NCI-H82 treated with DMSO at 0.1 percent for 48 hours (cell line): ENCODE measurements at regions not wholly inside any gene's neighbourhood (a gene's known extent, or its start where the extent isn't known, plus 50 kb on each side); places are given as distances from the start of the nearest gene placed in this dataset.

Experiments used
- DNase-seq: peaks from one replicate; lab custom pipeline; 2025; ENCODE audit not compliant: unreplicated experiment; lab: John Stamatoyannopoulos, UW

DNA sequence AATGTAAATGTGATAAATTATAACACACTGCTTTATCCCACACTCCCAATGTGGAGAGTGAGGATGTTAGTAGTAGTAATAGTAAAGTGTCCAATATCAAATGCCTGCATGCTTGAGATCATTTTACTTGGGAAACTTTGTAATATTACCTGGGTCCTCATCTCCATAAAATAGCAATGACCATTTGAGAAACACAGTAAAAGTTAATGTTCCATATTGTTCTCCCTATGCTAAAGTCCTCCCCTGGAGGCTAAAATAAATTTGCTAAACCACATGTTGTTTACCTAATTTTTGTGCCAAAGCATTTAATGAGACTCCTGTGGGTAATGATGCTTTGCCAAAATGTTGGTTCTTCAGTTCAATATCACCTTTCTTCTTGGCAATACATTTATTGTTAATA, 291.2 kb downstream of the CDH10 start:
- DNase-seq = no peak

DNA sequence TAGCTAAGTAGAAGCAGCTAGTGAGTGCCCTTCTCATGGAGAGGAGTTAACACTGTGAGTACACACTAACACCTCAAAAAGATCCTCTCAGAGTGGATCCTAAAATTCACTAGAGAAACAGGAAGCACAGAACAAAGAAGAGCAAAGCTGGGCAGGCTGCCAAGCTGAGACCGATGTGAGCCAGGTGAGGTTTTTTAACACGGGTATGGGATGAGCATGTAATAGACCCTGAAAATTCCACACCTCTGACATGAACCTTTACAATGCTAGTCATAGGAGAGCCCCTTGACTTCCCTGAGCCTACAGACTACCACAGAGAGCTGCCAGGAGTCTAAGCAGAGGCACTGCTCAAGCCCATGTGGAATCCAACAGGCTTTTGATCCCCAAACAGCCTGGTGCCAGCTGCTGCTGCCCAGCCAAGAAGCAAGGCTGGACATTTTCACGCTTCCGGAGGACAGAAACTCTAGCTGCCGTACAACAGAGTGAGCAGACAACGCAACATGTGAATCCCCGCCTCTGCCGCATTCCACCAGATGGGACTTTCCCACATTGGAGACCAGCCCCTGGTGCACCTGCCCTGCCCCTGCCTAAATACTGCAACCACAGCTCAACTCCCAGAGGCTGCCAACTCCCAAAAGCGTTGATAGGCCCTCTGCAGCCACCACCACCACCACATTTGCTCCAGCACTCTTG, 280.8 kb downstream of the CDH10 start:
- DNase-seq = no peak

DNA sequence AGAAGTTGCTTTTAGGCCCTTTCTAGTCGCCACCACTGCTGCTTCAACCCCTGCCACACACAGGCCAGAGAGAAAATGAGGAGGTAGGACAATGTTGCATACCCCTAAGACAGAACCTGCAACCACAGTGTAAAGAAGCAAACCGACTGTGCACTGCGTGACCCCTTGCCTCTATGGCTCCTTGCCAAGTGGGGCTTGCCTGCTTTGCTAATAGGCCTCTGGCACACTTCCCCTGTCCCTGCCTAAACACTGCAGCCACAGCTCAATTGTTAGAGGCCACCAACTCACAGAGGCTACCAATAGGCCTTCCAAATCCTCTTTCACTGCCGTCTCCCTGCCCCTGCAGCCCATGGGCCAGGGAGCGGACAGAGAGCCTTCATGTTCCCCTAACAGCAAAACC, 280.1 kb downstream of the CDH10 start:
- no peak for DNase-seq

DNA sequence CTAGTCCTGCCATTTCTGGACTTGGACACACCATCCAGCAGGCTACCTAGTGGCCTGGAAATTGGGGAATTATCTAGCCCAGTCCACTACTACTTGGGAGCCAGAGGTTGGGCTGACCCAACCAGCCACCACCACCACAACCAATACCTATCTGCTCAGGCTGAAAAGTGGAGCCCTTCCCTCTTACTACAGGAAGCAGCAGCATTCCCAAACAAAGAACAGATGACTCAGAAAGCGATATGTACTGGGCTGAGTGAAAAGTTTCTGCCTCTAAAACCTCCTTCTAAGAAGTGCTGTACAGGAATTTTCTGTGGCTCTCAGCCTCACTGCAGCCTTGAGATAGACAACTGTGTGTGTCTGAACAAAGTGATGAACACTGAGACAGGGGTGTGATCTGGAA, 279.4 kb downstream of the CDH10 start:
- no peak for DNase-seq

DNA sequence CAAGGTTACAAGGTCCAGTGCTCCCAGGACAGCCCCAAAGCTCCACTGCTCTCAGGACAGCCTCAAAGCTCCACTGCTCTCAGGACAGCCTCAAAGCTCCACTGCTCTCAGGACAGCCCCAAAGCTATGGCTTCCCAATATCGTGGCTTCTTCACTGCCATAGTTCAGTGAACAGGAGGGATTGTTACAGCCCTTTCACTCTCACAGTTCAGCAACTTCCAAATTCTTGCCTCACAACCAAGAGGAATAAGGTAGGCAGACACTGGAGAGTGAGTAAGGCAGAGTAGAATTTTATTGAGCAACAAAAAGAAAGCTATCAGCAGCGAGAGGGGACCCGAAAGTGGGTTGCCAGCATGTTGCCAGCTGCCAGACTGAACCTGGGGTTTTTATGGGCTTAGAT, 277.6 kb downstream of the CDH10 start:
- DNase-seq = no peak

DNA sequence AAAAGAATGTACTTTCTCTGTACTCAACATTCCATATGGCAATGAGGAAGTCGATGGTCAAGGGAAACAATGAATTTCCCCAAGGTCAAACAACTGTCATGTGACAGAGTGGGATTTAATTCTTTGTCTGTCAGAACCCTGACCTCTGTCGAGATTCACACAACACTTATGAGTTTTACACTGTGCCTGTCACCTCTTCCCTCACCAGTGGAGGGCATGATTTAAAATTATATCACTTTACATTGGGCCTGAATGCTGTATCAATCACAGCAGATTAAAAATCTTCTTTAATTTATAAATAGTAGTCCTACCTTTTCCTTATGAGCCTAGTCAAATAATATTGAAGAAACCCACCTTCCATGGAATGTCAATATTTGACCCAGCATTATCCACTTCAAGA, 276.7 kb downstream of the CDH10 start:
- no peak for DNase-seq

DNA sequence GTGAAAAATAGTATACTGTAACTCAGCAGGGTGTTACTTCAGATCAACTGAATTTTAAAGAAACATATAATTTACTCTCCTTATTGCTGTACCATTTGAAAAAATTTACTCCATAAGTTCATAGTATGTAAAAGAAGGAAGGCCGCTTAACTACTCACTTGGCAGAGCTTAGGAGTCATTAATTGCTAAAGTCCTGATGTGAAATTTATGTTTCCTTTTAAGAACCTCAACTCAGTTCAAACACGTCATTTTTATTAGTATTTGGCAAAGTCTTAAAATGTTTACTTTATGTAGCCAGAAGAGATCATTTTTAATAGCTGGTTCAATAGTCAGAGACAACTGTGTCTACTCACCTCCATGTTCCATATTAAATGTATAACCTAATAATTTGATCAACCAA, 268.6 kb downstream of the CDH10 start:
- DNase-seq = no peak

DNA sequence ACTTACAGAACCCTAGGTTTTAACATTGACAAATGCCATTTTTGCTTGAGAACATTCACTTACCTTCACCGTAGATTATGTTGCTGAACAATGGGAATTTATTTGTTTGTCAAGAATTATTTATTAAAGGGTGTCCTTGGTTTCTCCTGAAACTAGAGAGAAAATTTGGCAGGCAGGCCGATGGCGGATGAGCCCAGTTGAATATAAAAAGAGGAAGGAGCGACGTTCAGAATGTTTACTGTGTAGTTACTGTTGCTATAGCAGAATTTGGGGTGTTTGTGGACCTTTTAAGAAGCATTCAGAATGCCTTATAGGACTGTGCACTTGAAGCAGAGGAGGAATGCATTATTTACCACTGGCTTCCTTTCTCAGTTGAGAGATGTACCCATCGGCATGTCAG, 268.2 kb downstream of the CDH10 start:
- no peak for DNase-seq

DNA sequence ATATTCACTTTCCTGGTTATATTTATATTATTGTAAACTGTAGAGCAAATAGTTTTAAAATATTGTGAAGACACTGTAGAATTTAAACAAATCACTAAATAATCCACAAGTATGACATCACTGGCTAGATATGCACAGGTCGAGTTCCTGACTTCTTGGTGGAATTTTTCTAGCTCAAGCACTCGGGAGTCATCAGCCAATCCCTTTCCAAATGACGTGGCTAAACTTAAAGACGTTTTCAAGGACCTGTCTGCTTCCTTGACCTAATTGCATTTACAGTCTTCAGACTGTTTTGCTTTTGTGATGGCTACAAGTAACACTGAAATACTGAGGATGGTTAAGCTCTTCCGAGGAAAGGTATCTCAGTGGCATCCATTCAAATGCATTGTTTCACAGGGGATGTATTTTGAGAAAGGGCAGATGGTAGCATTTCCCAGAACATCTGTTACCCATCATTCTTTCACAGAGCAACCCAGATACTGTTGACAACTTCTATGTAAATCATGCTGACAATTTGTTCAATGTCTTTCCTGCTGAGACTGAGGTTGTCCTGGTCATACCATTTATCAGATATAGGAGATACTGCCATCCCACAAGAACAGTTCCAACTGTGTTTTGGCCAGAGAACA, 262.8 kb downstream of the CDH10 start:
- peak; percentile 24 for DNase-seq

DNA sequence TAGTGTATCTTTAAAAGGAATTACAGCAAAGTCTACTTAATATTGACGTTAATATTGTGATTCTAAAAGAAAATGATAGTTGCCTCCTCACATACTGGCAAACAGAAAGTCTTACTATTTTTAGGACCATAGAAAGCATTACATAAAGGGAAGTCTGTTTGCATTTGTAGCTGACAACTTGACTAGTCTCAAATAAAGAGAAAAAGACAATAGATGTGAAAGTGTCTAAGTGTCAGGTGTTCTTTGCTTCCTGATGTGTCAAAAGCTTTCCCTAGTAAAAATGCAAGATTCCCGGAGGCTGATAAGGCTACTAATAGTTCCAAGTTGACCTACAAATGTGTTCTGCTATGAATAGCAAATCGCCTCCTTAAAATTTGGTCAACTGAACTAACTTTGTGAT, 259.7 kb downstream of the CDH10 start:
- DNase-seq = no peak

DNA sequence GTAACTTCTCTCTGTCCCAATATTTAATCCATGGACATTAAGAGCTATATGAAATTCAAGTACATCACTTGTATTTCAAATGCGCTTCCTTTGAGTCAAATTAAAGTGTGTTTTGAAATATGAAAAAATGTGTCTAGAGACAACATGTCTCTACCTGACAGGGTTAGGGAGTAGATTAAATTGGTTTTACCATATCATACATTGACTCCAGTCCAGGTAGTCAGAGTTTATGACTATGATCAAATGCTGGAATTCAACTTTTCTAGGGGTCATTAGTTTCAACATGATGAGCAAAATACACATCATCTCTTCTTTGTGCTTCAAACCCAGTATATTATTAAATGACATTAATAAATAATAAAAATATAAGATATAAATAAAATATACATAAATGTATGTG, 259.2 kb downstream of the CDH10 start:
- DNase-seq = no peak

DNA sequence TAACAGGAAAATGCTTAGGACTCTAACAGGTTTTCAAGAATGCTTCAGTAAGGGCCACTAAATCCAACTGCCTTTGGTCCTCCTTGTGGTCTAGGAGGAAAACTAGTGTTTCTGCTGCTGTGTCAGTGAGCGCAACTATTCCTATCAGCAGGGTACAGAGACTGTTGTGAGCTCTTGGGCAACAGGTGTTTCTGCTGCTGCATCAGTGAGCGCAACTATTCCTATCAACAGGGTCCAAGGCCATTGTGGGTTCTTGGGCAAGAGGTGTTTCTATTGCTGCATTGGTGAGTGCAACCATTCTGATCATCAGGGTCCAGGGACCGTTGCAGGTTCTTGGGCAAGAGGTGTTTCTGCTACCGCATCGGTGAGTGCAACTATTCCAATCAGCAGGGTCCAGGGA, 256.3 kb downstream of the CDH10 start:
- no peak for DNase-seq

DNA sequence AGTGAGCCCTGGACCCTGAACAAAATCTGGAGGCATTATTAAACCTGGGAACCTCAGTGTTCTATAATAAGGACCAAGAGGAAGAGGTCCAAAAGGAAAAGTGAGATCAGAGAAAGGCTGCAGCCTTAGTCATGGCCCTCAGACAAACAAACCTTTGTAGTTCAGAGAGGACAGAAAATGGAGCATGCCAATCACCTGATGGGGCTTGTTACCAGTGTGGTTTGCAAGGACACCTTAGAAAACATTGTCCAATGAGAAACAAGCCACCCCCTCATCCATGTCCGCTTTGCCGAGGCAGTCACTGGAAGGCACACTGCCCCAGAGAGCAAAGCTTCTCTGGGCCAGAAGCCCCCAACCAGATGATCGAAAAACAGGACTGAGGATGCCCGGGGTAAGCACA, 254.8 kb downstream of the CDH10 start:
- no peak for DNase-seq

DNA sequence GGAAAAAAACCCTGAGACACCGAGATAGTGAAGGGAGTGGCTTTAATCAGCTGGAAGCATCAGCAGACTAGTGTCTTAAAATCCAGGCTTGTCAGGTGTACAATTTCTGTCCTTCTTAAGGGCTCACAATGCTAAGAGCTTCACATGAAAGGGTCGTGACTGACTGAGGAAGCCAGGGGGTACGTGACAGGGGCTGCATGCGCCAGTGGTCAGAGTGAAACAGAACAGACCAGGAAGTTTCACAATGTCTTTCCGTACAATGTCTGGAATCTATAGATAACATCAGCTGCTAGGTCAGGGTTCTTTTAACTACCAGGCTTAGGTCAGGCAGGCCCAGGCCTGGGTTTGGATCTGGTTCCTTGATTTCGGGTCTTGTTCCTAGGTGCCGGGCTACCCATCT, 253.0 kb downstream of the CDH10 start:
- DNase-seq = no peak

DNA sequence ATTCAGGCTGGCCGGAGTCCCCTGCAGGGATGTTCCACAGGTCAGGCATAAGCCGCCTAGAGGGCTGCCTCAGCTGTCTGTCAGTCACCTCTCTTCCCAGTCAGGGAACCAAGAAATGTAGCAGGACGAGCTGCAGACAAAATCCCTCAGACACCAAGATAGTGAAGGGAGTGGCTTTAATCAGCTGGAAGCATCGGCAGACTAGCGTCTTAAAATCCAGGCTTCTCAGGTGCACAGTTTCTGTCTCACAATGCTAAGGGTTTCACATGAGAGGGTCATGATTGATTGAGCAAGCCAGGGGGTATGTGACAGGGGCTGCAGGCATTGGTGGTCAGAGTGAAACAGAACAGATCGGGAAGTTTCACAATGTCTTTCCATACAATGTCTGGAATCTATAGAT, 247.2 kb downstream of the CDH10 start:
- no peak for DNase-seq

DNA sequence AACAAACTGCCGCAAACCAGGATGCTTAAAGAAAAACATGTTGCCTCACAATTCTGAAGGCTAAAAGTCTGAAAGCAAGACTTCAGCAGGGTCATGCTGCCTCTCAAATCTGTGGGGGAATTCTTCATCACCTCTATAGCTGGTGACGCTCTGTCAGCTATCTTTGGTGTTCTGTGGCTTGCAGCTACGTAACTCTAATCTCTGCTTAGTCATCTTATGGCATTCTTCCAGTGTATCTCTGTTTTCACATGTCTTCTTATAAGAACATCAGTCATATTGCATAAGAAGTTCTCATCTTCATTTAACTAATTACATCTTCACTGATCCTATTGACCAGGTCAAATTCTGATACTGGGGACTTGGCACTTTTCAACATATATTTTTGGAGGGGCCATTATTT, 243.0 kb downstream of the CDH10 start:
- DNase-seq = no peak

DNA sequence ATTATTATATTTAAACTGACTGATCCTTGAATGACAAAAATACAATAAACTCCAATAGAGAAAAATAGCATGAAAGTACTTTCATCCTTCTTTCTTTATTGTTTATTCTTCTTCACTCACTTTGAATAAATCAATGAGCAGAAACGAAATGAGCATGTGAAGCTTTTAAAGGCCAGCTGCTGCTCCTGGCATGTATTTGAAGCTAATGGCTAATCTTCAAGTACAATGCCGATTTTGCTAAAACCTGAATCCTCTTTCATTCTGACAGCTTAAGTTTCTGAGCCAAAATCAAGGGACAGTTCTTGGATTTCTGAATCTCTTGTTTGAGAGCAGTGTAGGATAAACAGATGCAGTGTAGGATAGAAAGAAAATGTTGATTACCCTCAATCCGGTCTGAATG, 237.3 kb downstream of the CDH10 start:
- peak; percentile 66 for DNase-seq

DNA sequence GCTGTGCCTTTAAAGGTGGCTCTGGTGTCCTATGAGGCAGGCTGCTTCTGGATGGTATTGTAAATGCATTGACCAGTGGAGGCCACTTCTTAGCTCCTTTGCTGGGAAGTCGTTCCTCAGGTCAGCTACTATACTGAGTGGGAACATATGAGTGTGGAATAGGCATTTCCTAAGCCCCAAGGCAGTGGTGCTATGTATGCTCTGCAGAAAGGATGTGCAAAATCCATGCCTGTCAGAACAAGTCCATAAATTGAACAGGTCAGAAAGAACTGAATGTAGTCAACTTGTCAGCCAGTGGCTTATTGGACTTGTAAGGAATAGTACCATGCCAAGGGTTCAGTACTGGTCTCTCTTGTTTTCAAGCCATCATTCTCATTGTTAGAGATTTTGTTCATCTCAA, 216.4 kb downstream of the CDH10 start:
- no peak for DNase-seq

DNA sequence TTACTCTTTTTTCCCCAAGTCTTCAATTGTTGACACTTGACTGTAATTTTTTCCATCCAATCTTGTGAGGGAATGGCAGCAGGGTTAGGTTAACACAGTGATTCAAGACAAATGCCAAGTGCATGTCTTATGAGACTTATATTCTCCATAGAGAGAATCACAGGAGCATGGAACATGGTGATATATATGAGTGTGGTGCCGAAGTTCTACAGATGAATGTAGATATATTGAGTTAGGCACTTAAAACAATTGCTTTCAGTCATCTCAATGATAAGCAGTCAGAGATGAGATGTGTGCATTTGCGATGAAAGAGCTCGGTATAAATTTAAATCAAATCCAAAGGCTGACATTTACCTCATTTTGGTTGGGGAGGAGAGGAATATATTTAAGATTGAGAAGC, 211.2 kb downstream of the CDH10 start:
- no peak for DNase-seq
